ENCODE measurements at regions not wholly inside any gene's neighbourhood (a gene's known extent, or its start where the extent isn't known, plus 50 kb on each side); places are given as distances from the start of the nearest gene placed in this dataset.

- Mint-ChIP-seq H3K27me3 (ENCODE audit: low read depth) (no peaks in the 10 kb centered on the region), H3K4me1 (ENCODE audit: low read depth) (no peaks in the 10 kb centered on the region), H3K4me3 (ENCODE audit: low read depth) (no peak overlapping the region), H3K9me3 (peaks cover 24% of the 10 kb centered on the region), H3K27ac (no peak overlapping the region), H3K36me3 (ENCODE audit: low read depth) (no peaks in the 10 kb centered on the region)
- no peak for DNase-seq (ENCODE audit: low spot score)
- intact Hi-C loops (cut with micrococcal nuclease), result no loop called here
These were observed 359.0 kb downstream of the IRX1 start for GRCh38 chr5:3954633-3955032.

DNA sequence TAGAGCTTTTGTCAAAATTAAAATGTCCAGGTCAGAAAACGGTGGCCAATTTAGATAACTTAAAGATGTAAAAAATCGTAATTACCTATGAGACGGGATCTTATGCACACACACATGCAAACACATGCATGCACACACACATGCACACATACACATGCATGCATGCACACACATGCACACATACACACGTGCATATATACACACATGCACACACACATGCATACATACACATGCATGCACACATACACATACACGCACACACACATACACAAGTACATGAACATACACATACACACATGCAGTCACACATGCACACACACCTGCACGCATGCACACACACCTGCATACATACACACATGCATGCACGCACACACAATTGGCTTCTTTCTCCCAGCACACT lies 362.0 kb downstream of the IRX1 start:
- intact Hi-C loops (cut with micrococcal nuclease), result no loop called here
- Mint-ChIP-seq H3K4me3 (ENCODE audit: low read depth) (no peak overlapping the region), H3K27ac (no peak overlapping the region), H3K36me3 (ENCODE audit: low read depth) (no peaks in the 10 kb centered on the region), H3K9me3 (peaks cover 30% of the 10 kb centered on the region), H3K4me1 (ENCODE audit: low read depth) (no peaks in the 10 kb centered on the region), H3K27me3 (ENCODE audit: low read depth) (no peaks in the 10 kb centered on the region)
- DNase-seq (ENCODE audit: low spot score), result no peak

GRCh38 chr5:3958389-3958788 lies 362.8 kb downstream of the IRX1 start:
- intact Hi-C loops (cut with micrococcal nuclease), result no loop called here
- no peaks in the 10 kb centered on the region for H3K4me1 Mint-ChIP-seq (ENCODE audit: low read depth)
- H3K27ac Mint-ChIP-seq, result no peak overlapping the region
- H3K36me3 Mint-ChIP-seq (ENCODE audit: low read depth), result no peaks in the 10 kb centered on the region
- H3K9me3 Mint-ChIP-seq, result peaks cover 32% of the 10 kb centered on the region
- H3K4me3 Mint-ChIP-seq (ENCODE audit: low read depth), result no peak overlapping the region
- no peak for DNase-seq (ENCODE audit: low spot score)
- H3K27me3 Mint-ChIP-seq (ENCODE audit: low read depth), result no peaks in the 10 kb centered on the region

DNA sequence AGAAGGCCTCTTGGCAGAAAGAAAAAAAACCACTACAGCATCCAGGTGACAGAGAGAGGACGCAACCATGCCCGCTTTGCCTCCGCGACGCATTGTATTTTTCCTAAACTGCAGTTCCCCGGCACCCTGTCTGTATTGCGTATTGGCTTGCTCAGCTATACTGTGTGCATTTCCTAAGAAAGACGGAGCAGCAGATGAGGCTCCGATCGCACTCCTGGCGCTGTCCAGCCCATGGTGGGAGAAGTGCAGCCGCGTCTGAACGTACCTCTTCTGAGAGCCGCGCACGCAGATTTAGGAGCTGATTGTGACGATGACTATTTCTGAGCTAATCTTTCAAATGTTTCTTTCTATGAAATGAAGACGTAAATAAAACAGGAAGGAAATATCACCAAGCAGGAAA lies 366.5 kb downstream of the IRX1 start:
- Mint-ChIP-seq H3K4me1 (ENCODE audit: low read depth) (no peaks in the 10 kb centered on the region), H3K27me3 (ENCODE audit: low read depth) (no peaks in the 10 kb centered on the region), H3K9me3 (peaks cover 35% of the 10 kb centered on the region), H3K4me3 (ENCODE audit: low read depth) (no peak overlapping the region), H3K36me3 (ENCODE audit: low read depth) (no peaks in the 10 kb centered on the region), H3K27ac (no peak overlapping the region)
- intact Hi-C loops (cut with micrococcal nuclease), result no loop called here
- no peak for DNase-seq (ENCODE audit: low spot score)

- DNase-seq (ENCODE audit: low spot score), result no peak
- Mint-ChIP-seq H3K27ac (no peak overlapping the region), H3K36me3 (ENCODE audit: low read depth) (no peaks in the 10 kb centered on the region), H3K4me3 (ENCODE audit: low read depth) (no peak overlapping the region), H3K27me3 (ENCODE audit: low read depth) (no peaks in the 10 kb centered on the region), H3K4me1 (ENCODE audit: low read depth) (no peaks in the 10 kb centered on the region), H3K9me3 (peaks cover 29% of the 10 kb centered on the region)
- intact Hi-C loops (cut with micrococcal nuclease), result no loop called here
These were observed 368.0 kb downstream of the IRX1 start for GRCh38 chr5:3963652-3964051.

DNA sequence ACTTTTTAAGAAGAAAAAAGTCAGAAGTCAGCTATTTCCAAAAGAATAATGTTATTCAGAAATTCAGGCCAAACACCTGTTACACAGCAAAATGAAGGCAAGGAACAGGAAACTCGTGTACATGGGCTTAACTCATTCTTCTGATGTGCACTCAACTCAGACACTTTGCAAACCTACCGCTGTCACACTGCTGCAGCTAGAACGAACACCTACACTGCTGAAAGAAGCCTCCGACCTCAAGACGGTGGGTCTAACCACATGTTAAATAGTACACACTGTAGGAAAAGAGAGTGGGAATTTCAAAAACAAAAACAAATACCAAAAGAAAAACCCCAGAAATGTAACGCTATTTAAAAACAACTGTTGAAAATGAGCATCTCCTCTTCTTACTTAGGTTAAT lies 384.5 kb downstream of the IRX1 start:
- no peak for DNase-seq (ENCODE audit: low spot score)
- intact Hi-C loops (cut with micrococcal nuclease), result no loop called here
- no peaks in the 10 kb centered on the region for H3K4me1 Mint-ChIP-seq (ENCODE audit: low read depth)
- H3K27ac Mint-ChIP-seq, result no peak overlapping the region
- H3K4me3 Mint-ChIP-seq (ENCODE audit: low read depth), result no peak overlapping the region
- H3K36me3 Mint-ChIP-seq (ENCODE audit: low read depth), result no peaks in the 10 kb centered on the region
- H3K9me3 Mint-ChIP-seq, result peaks cover 8% of the 10 kb centered on the region
- H3K27me3 Mint-ChIP-seq (ENCODE audit: low read depth), result no peaks in the 10 kb centered on the region

- H3K36me3 Mint-ChIP-seq (ENCODE audit: low read depth), result no peaks in the 10 kb centered on the region
- DNase-seq (ENCODE audit: low spot score), result no peak
- H3K4me1 Mint-ChIP-seq (ENCODE audit: low read depth), result no peaks in the 10 kb centered on the region
- H3K9me3 Mint-ChIP-seq, result peaks cover 23% of the 10 kb centered on the region
- no peaks in the 10 kb centered on the region for H3K27me3 Mint-ChIP-seq (ENCODE audit: low read depth)
- H3K27ac Mint-ChIP-seq, result no peak overlapping the region
- intact Hi-C loops (cut with micrococcal nuclease), result no loop called here
- H3K4me3 Mint-ChIP-seq (ENCODE audit: low read depth), result no peak overlapping the region
These were observed 392.2 kb downstream of the IRX1 start for GRCh38 chr5:3987867-3988266.

GRCh38 chr5:3993856-3994473 lies 398.3 kb downstream of the IRX1 start:
- H3K27me3 Mint-ChIP-seq (ENCODE audit: low read depth), result no peaks in the 10 kb centered on the region
- H3K27ac Mint-ChIP-seq, result no peak overlapping the region
- peaks cover 21% of the 10 kb centered on the region for H3K9me3 Mint-ChIP-seq
- no peaks in the 10 kb centered on the region for H3K36me3 Mint-ChIP-seq (ENCODE audit: low read depth)
- H3K4me3 Mint-ChIP-seq (ENCODE audit: low read depth), result no peak overlapping the region
- DNase-seq (ENCODE audit: low spot score), result no peak
- intact Hi-C loops (cut with micrococcal nuclease), result no loop called here
- H3K4me1 Mint-ChIP-seq (ENCODE audit: low read depth), result no peaks in the 10 kb centered on the region

- Mint-ChIP-seq H3K27me3 (ENCODE audit: low read depth) (no peaks in the 10 kb centered on the region), H3K4me3 (ENCODE audit: low read depth) (no peak overlapping the region), H3K4me1 (ENCODE audit: low read depth) (no peaks in the 10 kb centered on the region), H3K27ac (no peak overlapping the region), H3K36me3 (ENCODE audit: low read depth) (no peaks in the 10 kb centered on the region), H3K9me3 (peaks cover 21% of the 10 kb centered on the region)
- DNase-seq (ENCODE audit: low spot score), result no peak
- intact Hi-C loops (cut with micrococcal nuclease), result no loop called here
These were observed 399.0 kb downstream of the IRX1 start for GRCh38 chr5:3994628-3995027.

GRCh38 chr5:3995954-3996619 lies 400.5 kb downstream of the IRX1 start:
- H3K27ac Mint-ChIP-seq, result no peak overlapping the region
- H3K36me3 Mint-ChIP-seq (ENCODE audit: low read depth), result no peaks in the 10 kb centered on the region

GRCh38 chr5:3996707-3997336 lies 401.2 kb downstream of the IRX1 start:
- H3K27ac Mint-ChIP-seq, result no peak overlapping the region
- H3K27me3 Mint-ChIP-seq (ENCODE audit: low read depth), result no peaks in the 10 kb centered on the region
- H3K9me3 Mint-ChIP-seq, result peaks cover 18% of the 10 kb centered on the region
- H3K4me3 Mint-ChIP-seq (ENCODE audit: low read depth), result no peak overlapping the region
- no peaks in the 10 kb centered on the region for H3K4me1 Mint-ChIP-seq (ENCODE audit: low read depth)
- DNase-seq (ENCODE audit: low spot score), result no peak
- intact Hi-C loops (cut with micrococcal nuclease), result no loop called here
- H3K36me3 Mint-ChIP-seq (ENCODE audit: low read depth), result no peaks in the 10 kb centered on the region

More at GRCh38 chr5:3995954-3996619, 400.5 kb downstream of the IRX1 start:
- DNase-seq (ENCODE audit: low spot score), result no peak
- H3K27me3 Mint-ChIP-seq (ENCODE audit: low read depth), result no peaks in the 10 kb centered on the region
- intact Hi-C loops (cut with micrococcal nuclease), result no loop called here
- H3K4me3 Mint-ChIP-seq (ENCODE audit: low read depth), result no peak overlapping the region
- H3K4me1 Mint-ChIP-seq (ENCODE audit: low read depth), result no peaks in the 10 kb centered on the region
- peaks cover 20% of the 10 kb centered on the region for H3K9me3 Mint-ChIP-seq

DNA sequence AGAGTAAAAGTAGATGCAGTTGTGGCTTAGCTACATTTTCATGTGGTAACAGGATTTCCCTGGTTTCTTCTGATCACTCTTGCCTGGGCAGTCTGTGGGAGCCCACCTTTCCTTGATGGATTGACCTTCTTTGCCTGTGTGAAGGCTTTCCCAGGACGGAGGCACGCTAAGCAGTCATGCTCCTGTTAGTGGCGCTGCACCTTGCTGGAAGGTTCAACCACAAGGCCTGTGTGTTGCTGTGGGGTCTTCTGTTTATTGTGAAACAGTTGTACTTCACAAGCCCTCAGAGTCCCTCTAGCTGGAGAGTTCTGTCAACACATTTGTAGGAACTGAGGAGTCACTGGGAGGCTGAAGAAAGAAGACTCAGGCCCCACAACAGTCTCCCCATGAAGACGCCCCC lies 402.0 kb downstream of the IRX1 start:
- Mint-ChIP-seq H3K9me3 (peaks cover 26% of the 10 kb centered on the region), H3K36me3 (ENCODE audit: low read depth) (no peaks in the 10 kb centered on the region), H3K27me3 (ENCODE audit: low read depth) (no peaks in the 10 kb centered on the region), H3K4me3 (ENCODE audit: low read depth) (no peak overlapping the region), H3K27ac (no peak overlapping the region), H3K4me1 (ENCODE audit: low read depth) (no peaks in the 10 kb centered on the region)
- intact Hi-C loops (cut with micrococcal nuclease), result no loop called here
- DNase-seq (ENCODE audit: low spot score), result no peak

GRCh38 chr5:3999929-4000328 lies 404.3 kb downstream of the IRX1 start:
- Mint-ChIP-seq H3K4me3 (ENCODE audit: low read depth) (no peak overlapping the region), H3K27ac (no peak overlapping the region), H3K27me3 (ENCODE audit: low read depth) (no peaks in the 10 kb centered on the region), H3K36me3 (ENCODE audit: low read depth) (no peaks in the 10 kb centered on the region), H3K4me1 (ENCODE audit: low read depth) (no peaks in the 10 kb centered on the region), H3K9me3 (peaks cover 21% of the 10 kb centered on the region)
- no peak for DNase-seq (ENCODE audit: low spot score)
- intact Hi-C loops (cut with micrococcal nuclease), result no loop called here

Data from activated T-helper 2 cell treated with anti-CD3 and anti-CD28 coated beads, Interferon-gamma antibody, Interleukin-2, Interleukin-4, amounts not matched to agents 10 μg/mL and 5 μg/mL and 100 μg/mL, durations not matched to agents 14 hours and 24 hours and 36 hours (primary cell).